ENCODE measurements at regions not wholly inside any gene's neighbourhood (a gene's known extent, or its start where the extent isn't known, plus 50 kb on each side); places are given as distances from the start of the nearest gene placed in this dataset.

GRCh38 chr9:89980600-89980999, 375.8 kb downstream of the GADD45G start:
- Histone ChIP-seq H3K9ac (ENCODE audit: control insufficient read depth, insufficient read depth, low read length) (no peak overlapping the region), H3K4me1 (ENCODE audit: control insufficient read depth, insufficient read depth, low read length) (peaks cover 6% of the 10 kb centered on the region; the same call in 1 of the 2 replicates), H2AFZ (ENCODE audit: control insufficient read depth, low read depth, low read length) (no peak overlapping the region), H3K79me2 (ENCODE audit: control insufficient read depth, insufficient read depth, low read length) (no peaks in the 10 kb centered on the region), H3K9me3 (replicated peaks; ENCODE audit: control insufficient read depth, insufficient read depth, low read length) (no peaks in the 10 kb centered on the region; the same call in 2 of the 3 replicates), H3K27ac (ENCODE audit: control insufficient read depth, insufficient read depth) (no peak overlapping the region), H3K4me3 (no peak overlapping the region), H3K27me3 (replicated peaks in 1 of 2; ENCODE audit: control insufficient read depth in 2 of 2, insufficient read depth in 2 of 2, low read length in 1 of 2) (no peaks in the 10 kb centered on the region; a peak in 2 of 4 replicates), H3K36me3 (ENCODE audit: control insufficient read depth in 2 of 2, insufficient read depth in 2 of 2, low read length in 1 of 2) (no peaks in the 10 kb centered on the region), H3K4me2 (ENCODE audit: control insufficient read depth, insufficient read depth) (no peak overlapping the region), H4K20me1 (ENCODE audit: control insufficient read depth, insufficient read depth) (no peaks in the 10 kb centered on the region)
- 38% methylated on average over 5 of the region's 5 CpGs for WGBS (ENCODE audit: insufficient coverage, insufficient replicate concordance, low lambda C conversion rate, missing lambda C conversion rate)
- TF ChIP-seq RAD21 (IDR thresholded peaks at IDR 0.05; ENCODE audit: insufficient read depth, low read depth, low read length) (no peak), RB1 (IDR thresholded peaks at IDR 0.05; ENCODE audit: borderline replicate concordance) (no peak), PAX8 (IDR thresholded peaks at IDR 0.05) (no peak), BMI1 (IDR thresholded peaks at IDR 0.05; ENCODE audit: borderline replicate concordance) (no peak), FOXM1 (IDR thresholded peaks at IDR 0.05; ENCODE audit: low read depth, low read length) (no peak), CEBPZ (IDR thresholded peaks at IDR 0.05; ENCODE audit: low read depth, low read length) (no peak), POU2F2 (IDR thresholded peaks at IDR 0.05; ENCODE audit: borderline replicate concordance, low read depth, low read length) (no peak), NR2F1 (conservative IDR thresholded peaks at IDR 0.05) (no peak), JUNB (IDR thresholded peaks at IDR 0.05) (no peak), ZSCAN29 (IDR thresholded peaks at IDR 0.05) (no peak), WRNIP1 (IDR thresholded peaks at IDR 0.05; ENCODE audit: borderline replicate concordance, low read depth, low read length) (no peak)
- FAIRE-seq, result no peak
- ATAC-seq, result no peak
- no peak for DNase-seq (ENCODE audit: low read depth, low spot score)
- ChIA-PET RAD21 (ENCODE audit: unreplicated experiment) (no interaction called here), POLR2A (no interaction called here), CTCF (no interaction called here), SMC1A (ENCODE audit: uncharacterized antibody, unreplicated experiment) (no interaction called here)
- in situ Hi-C loops (cut with MboI) (no loop called here), intact Hi-C loops (cut with micrococcal nuclease; ENCODE audit: unreplicated experiment) (no loop called here)
- BruUV-seq (replicated peaks), result no TSS peak
